HEK293T (cell line): ENCODE measurements at regions not wholly inside any gene's neighbourhood (a gene's known extent, or its start where the extent isn't known, plus 50 kb on each side); places are given as distances from the start of the nearest gene placed in this dataset.

ENCODE experiments used
- BHLHE40 ChIP-seq: fragments of 450-650 bp; IDR thresholded peaks from 2 replicates; pipeline ENCODE4 v1.6.1; 2016; ENCODE audit warnings: mild to moderate bottlenecking, moderate library complexity, borderline replicate concordance
- CTBP1 ChIP-seq: fragments of 450-650 bp; IDR thresholded peaks from 2 replicates; pipeline ENCODE4 v1.6.1; 2016; ENCODE audit warnings: borderline replicate concordance
- ELF4 ChIP-seq: fragments of 450-650 bp; IDR thresholded peaks from 2 replicates; pipeline ENCODE4 v1.6.1; 2017; ENCODE audit warnings: antibody characterized with exemption
- FOXA1 ChIP-seq: fragments of 450-650 bp; IDR thresholded peaks from 2 replicates; pipeline ENCODE4 v1.6.1; 2016; ENCODE audit warnings: mild to moderate bottlenecking
- FOXK2 ChIP-seq: fragments of 450-650 bp; IDR thresholded peaks from 2 replicates; pipeline ENCODE4 v1.6.1; 2016; ENCODE audit warnings: mild to moderate bottlenecking
- FOXM1 ChIP-seq: fragments of 450-650 bp; IDR thresholded peaks from 2 replicates; pipeline ENCODE4 v1.6.1; 2017; ENCODE audit warnings: mild to moderate bottlenecking, borderline replicate concordance
- HDGF ChIP-seq: fragments of 450-650 bp; IDR thresholded peaks from 2 replicates; pipeline ENCODE4 v1.6.1; 2017; ENCODE audit warnings: antibody characterized with exemption, borderline replicate concordance
- L3MBTL2 ChIP-seq: fragments of 450-650 bp; conservative IDR thresholded peaks from 2 replicates; pipeline ENCODE4 v1.6.1; 2016; ENCODE audit warnings: mild to moderate bottlenecking
- LEF1 ChIP-seq: fragments of 450-650 bp; IDR thresholded peaks from 2 replicates; pipeline ENCODE4 v1.6.1; 2017; ENCODE audit warnings: mild to moderate bottlenecking, borderline replicate concordance
- NFRKB ChIP-seq: fragments of 450-650 bp; IDR thresholded peaks from 2 replicates; pipeline ENCODE4 v1.6.1; 2016; ENCODE audit warnings: mild to moderate bottlenecking, moderate library complexity
- PKNOX1 ChIP-seq: fragments of 450-650 bp; IDR thresholded peaks from 2 replicates; pipeline ENCODE4 v1.6.1; 2016
- SP1 ChIP-seq: fragments of 450-650 bp; IDR thresholded peaks from 2 replicates; pipeline ENCODE4 v1.6.1; 2017
- SUZ12 ChIP-seq: fragments of 450-650 bp; IDR thresholded peaks from 2 replicates; pipeline ENCODE4 v1.6.1; 2016; ENCODE audit warnings: mild to moderate bottlenecking
- ZNF384 ChIP-seq: fragments of 450-650 bp; IDR thresholded peaks from 2 replicates; pipeline ENCODE4 v1.6.1; 2016

GRCh38 chr7:32335107-32335506, 155.1 kb downstream of the LSM5 start:
- no peak for TF ChIP-seq FOXK2
- TF ChIP-seq ZNF384 = no peak
- no peak for TF ChIP-seq SP1
- TF ChIP-seq FOXA1 = no peak
- no peak for TF ChIP-seq FOXM1
- no peak for TF ChIP-seq BHLHE40
- no peak for TF ChIP-seq HDGF
- no peak for TF ChIP-seq CTBP1
- TF ChIP-seq L3MBTL2 = no peak
- no peak for TF ChIP-seq PKNOX1
- TF ChIP-seq SUZ12 = no peak
- no peak for TF ChIP-seq NFRKB
- no peak for TF ChIP-seq LEF1
- TF ChIP-seq ELF4 = no peak
